PC-9 (cell line): ENCODE measurements at regions not wholly inside any gene's neighbourhood (a gene's known extent, or its start where the extent isn't known, plus 50 kb on each side); places are given as distances from the start of the nearest gene placed in this dataset.

ENCODE experiments used
- BruUV-seq: library from RNA; stranded (reverse); fragments of 400-500 nt; replicated peaks from 2 replicates; lab custom pipeline; 2021; lab: Mats Ljungman, UMichigan
- CTCF ChIA-PET: fragments of 300-600 bp; sonication (Branson Sonifier 250); formaldehyde crosslinking; loops from one replicate; lab custom pipeline; 2022; ENCODE audit warnings: antibody characterized with exemption; lab: Charles Lee
- POLR2A ChIA-PET: fragments of 300-600 bp; sonication (Branson Sonifier 250); formaldehyde crosslinking; loops from one replicate; lab custom pipeline; 2022; ENCODE audit warnings: antibody characterized with exemption; ENCODE audit not compliant: unreplicated experiment; lab: Charles Lee
- DNase-seq, 2 experiments: peaks; one replicate each; pipeline versions ENCODE4 v3.0.0 to v3.0.0-alpha.2; 2015 to 2022; ENCODE audit warnings: mixed read lengths in 1 of 2
- H2AFZ ChIP-seq: fragments of 200-600 bp; sonication (generic); 2 replicates; pipeline ENCODE4 v1.8.1; 2017; ENCODE audit warnings: antibody characterized with exemption
- H3F3A ChIP-seq: fragments of 200-600 bp; sonication (generic); 2 replicates; pipeline ENCODE4 v1.8.1; 2017; ENCODE audit warnings: antibody characterized with exemption, mild to moderate bottlenecking, low read depth; ENCODE audit not compliant: insufficient read depth
- H3K27ac ChIP-seq: fragments of 200-600 bp; sonication (generic); 2 replicates; pipeline ENCODE4 v1.6.1; 2016; ENCODE audit warnings: mixed run types
- H3K27me3 ChIP-seq: fragments of 200-600 bp; sonication (generic); 2 replicates; pipeline ENCODE4 v1.6.1; 2016; ENCODE audit warnings: low read depth, mixed run types; ENCODE audit not compliant: insufficient read depth
- H3K36me3 ChIP-seq: fragments of 200-600 bp; sonication (generic); 2 replicates; pipeline ENCODE4 v1.6.1; 2016; ENCODE audit warnings: low read depth, mixed run types
- H3K4me1 ChIP-seq: fragments of 200-600 bp; sonication (generic); replicated peaks from 2 replicates; pipeline ENCODE4 v1.6.1; 2016; ENCODE audit warnings: mixed run types; ENCODE audit not compliant: insufficient read depth
- H3K4me2 ChIP-seq: fragments of 200-600 bp; sonication (generic); 2 replicates; pipeline ENCODE4 v1.6.1; 2017; ENCODE audit warnings: mixed run types
- H3K4me3 ChIP-seq: fragments of 200-600 bp; sonication (generic); 2 replicates; pipeline ENCODE4 v1.6.1; 2016; ENCODE audit warnings: mixed run types
- H3K79me2 ChIP-seq: fragments of 200-600 bp; sonication (generic); 2 replicates; pipeline ENCODE4 v1.6.1; 2017; ENCODE audit warnings: low read depth, mixed run types
- H3K9me2 ChIP-seq: fragments of 200-600 bp; sonication (generic); 2 replicates; pipeline ENCODE4 v1.8.1; 2017; ENCODE audit warnings: mild to moderate bottlenecking; ENCODE audit not compliant: insufficient read depth
- H3K9me3 ChIP-seq: fragments of 200-600 bp; sonication (generic); 2 replicates; pipeline ENCODE4 v1.8.1; 2016; ENCODE audit warnings: low read depth; ENCODE audit not compliant: insufficient read depth
- H4K20me1 ChIP-seq: fragments of 200-600 bp; sonication (generic); 2 replicates; pipeline ENCODE4 v1.8.1; 2017; ENCODE audit not compliant: insufficient read depth
- EZH2 ChIP-seq: fragments of 200-600 bp; sonication (generic); IDR thresholded peaks from 2 replicates; pipeline ENCODE4 v1.8.0; 2017; ENCODE audit warnings: antibody characterized with exemption, low read depth
- intact Hi-C: fragments of 100-400 bp; cut with micrococcal nuclease; formaldehyde crosslinking; loops from one replicate; pipeline ENCODE4 v1.10.0; 2022; ENCODE audit not compliant: unreplicated experiment
- TF ChIP-seq, protein P1 (sequence below): fragments of 200-600 bp; sonication (generic); conservative IDR thresholded peaks from 2 replicates; pipeline ENCODE4 v1.6.1; 2017; ENCODE audit warnings: mixed run types, antibody characterized with exemption, mild to moderate bottlenecking, moderate library complexity

DNA sequence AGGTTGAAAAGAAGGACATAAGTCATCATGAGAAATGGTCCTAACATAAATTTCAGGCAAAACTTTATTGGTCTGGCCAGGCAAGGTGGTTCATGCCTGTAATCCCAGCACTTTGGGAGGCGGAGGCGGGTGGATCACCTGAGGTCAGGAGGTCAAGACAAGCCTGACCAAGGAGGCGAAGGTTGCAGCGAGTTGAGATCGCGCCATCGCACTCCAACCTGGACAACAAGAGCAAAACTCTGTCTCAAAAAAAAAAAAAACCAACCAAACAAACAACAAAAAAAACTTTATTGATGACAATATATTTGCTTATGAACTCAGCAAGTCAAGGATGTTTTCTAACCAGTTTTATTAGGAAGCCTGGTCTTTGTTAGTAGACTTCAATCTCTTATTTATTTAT is 54.6 kb upstream of the ARHGAP21 start:
- Histone ChIP-seq H3K4me3 (no peak overlapping the region), H3K27me3 (no peaks in the 10 kb centered on the region), H3K9me2 (no peaks in the 10 kb centered on the region), H4K20me1 (no peaks in the 10 kb centered on the region), H3F3A (no peaks in the 10 kb centered on the region), H3K79me2 (no peaks in the 10 kb centered on the region), H3K9me3 (no peaks in the 10 kb centered on the region), H3K36me3 (no peaks in the 10 kb centered on the region), H2AFZ (no peak overlapping the region), H3K4me1 (no peaks in the 10 kb centered on the region), H3K4me2 (no peak overlapping the region), H3K27ac (no peak overlapping the region)
- POLR2A ChIA-PET = no interaction called here
- TF ChIP-seq, protein P1, sequence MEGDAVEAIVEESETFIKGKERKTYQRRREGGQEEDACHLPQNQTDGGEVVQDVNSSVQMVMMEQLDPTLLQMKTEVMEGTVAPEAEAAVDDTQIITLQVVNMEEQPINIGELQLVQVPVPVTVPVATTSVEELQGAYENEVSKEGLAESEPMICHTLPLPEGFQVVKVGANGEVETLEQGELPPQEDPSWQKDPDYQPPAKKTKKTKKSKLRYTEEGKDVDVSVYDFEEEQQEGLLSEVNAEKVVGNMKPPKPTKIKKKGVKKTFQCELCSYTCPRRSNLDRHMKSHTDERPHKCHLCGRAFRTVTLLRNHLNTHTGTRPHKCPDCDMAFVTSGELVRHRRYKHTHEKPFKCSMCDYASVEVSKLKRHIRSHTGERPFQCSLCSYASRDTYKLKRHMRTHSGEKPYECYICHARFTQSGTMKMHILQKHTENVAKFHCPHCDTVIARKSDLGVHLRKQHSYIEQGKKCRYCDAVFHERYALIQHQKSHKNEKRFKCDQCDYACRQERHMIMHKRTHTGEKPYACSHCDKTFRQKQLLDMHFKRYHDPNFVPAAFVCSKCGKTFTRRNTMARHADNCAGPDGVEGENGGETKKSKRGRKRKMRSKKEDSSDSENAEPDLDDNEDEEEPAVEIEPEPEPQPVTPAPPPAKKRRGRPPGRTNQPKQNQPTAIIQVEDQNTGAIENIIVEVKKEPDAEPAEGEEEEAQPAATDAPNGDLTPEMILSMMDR = no peak
- no peak for TF ChIP-seq EZH2
- CTCF ChIA-PET = no interaction called here
- intact Hi-C loops = no loop called here
- BruUV-seq = no TSS peak
- no peak for DNase-seq

DNA sequence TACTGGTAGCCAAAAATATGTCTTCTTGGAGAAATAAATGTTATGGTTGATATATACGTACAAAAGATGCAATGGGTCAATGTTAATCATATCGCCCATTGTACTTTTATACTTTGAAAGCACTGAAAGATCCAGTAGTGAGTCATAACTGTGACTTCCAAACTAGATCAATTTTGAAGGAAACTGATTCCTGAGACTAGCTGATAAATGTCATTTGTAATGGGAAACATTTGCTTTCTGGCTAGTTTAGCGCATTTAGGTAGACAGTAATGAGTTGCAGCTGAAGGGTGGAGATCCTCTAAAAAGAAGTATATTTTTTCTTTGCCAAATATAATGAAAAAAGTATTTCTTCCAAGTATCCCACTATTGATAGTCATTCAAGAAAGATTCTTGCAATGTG is 53.5 kb upstream of the ARHGAP21 start:
- no peaks in the 10 kb centered on the region for H3F3A ChIP-seq
- CTCF ChIA-PET = no interaction called here
- DNase-seq = no peak

DNA sequence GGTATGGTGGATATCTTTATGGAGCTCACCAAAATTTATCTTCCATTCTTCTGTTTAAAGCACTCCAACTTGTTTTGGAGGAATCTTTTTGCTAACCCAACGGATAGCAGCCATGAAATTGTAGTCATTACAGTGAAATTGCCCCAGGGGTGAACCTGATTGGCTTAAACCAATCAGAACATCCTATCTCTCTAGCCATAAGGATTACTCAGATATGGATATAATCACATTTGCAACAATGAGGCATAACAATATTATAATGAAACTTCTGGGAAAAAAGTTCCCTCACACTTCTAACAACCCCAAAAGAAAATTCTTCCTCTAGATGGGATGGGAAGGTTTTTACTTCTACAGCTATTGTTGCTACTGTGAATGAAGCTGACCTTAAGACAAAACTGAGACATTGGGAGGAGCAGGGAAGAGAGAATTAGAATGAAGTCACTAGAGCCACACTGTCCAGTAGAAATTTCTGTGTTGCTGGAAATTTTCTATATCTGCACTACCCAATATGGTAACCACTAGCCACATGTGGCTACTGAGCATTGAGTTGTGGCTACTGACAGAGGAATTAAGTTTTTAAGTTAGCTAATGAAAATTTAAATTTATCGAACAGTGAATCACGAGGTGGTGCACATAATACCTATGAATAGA is 50.4 kb upstream of the ARHGAP21 start:
- Histone ChIP-seq H3K4me2 (no peak overlapping the region), H3K27ac (no peak overlapping the region), H2AFZ (no peak overlapping the region), H3K9me2 (no peaks in the 10 kb centered on the region), H3K4me3 (no peak overlapping the region), H3F3A (no peaks in the 10 kb centered on the region), H3K27me3 (no peaks in the 10 kb centered on the region), H4K20me1 (no peaks in the 10 kb centered on the region), H3K9me3 (no peaks in the 10 kb centered on the region), H3K4me1 (no peaks in the 10 kb centered on the region), H3K36me3 (no peaks in the 10 kb centered on the region), H3K79me2 (no peaks in the 10 kb centered on the region)
- no peak for DNase-seq
- TF ChIP-seq EZH2 = no peak
- TF ChIP-seq, protein P1 = no peak
- intact Hi-C loops = no loop called here
- ChIA-PET CTCF (no interaction called here), POLR2A (no interaction called here)
- no TSS peak for BruUV-seq

More for the DNA sequence above, 53.5 kb upstream of the ARHGAP21 start:
- Histone ChIP-seq H3K9me2 (no peaks in the 10 kb centered on the region), H3K27ac (no peak overlapping the region), H4K20me1 (no peaks in the 10 kb centered on the region), H3K27me3 (no peaks in the 10 kb centered on the region), H3K36me3 (no peaks in the 10 kb centered on the region), H3K9me3 (no peaks in the 10 kb centered on the region), H3K79me2 (no peaks in the 10 kb centered on the region), H2AFZ (no peak overlapping the region), H3K4me2 (no peak overlapping the region), H3K4me3 (no peak overlapping the region), H3K4me1 (no peaks in the 10 kb centered on the region)
- intact Hi-C loops = no loop called here
- no TSS peak for BruUV-seq
- TF ChIP-seq EZH2 = no peak
- TF ChIP-seq, protein P1 = no peak
- POLR2A ChIA-PET = no interaction called here
